Activated CD8-positive, alpha-beta T cell treated with anti-CD3 and anti-CD28 coated beads, Interleukin-2, amount 10 ng/mL, durations not matched to agents 7 days and 5 days (primary cell): ENCODE measurements at regions not wholly inside any gene's neighbourhood (a gene's known extent, or its start where the extent isn't known, plus 50 kb on each side); places are given as distances from the start of the nearest gene placed in this dataset.

Experiments used
- ATAC-seq: fragments of 150-1000 bp; cut with Tn5 transposase; one replicate; pipeline ENCODE4 v1.10.0; 2021; ENCODE audit warnings: moderate library complexity
- CTCF ChIA-PET: fragments of 350-600 bp; sonication (Branson Sonifier 250); formaldehyde crosslinking; loops from one replicate; lab custom pipeline; 2021; ENCODE audit warnings: antibody characterized with exemption; lab: Charles Lee
- POLR2A ChIA-PET: fragments of 350-600 bp; sonication (Branson Sonifier 250); formaldehyde crosslinking; loops from one replicate; lab custom pipeline; 2021; ENCODE audit warnings: antibody characterized with exemption; lab: Charles Lee
- DNase-seq: peaks from one replicate; pipeline ENCODE4 v3.0.0-alpha.2; 2020
- H3K27ac Mint-ChIP-seq: one replicate; pipeline ENCODE4 v1.8.0; 2021; ENCODE audit warnings: mild to moderate bottlenecking, mixed read lengths
- H3K27me3 Mint-ChIP-seq: one replicate; pipeline ENCODE4 v1.8.0; 2021; ENCODE audit warnings: low read depth, mixed read lengths
- H3K36me3 Mint-ChIP-seq: one replicate; pipeline ENCODE4 v1.8.0; 2021; ENCODE audit warnings: low read depth, mixed read lengths
- H3K4me1 Mint-ChIP-seq: one replicate; pipeline ENCODE4 v1.8.0; 2021; ENCODE audit warnings: low read depth, mixed read lengths
- H3K4me3 Mint-ChIP-seq: one replicate; pipeline ENCODE4 v1.8.0; 2021; ENCODE audit warnings: mild to moderate bottlenecking, mixed read lengths
- H3K9me3 Mint-ChIP-seq: one replicate; pipeline ENCODE4 v1.8.0; 2022; ENCODE audit warnings: mixed read lengths; ENCODE audit not compliant: insufficient read depth

GRCh38 chr1:234756857-234757256 lies 146.9 kb upstream of the IRF2BP2 start:
- CTCF ChIA-PET, result no interaction called here
- H3K27me3 Mint-ChIP-seq, result peaks cover 7% of the 10 kb centered on the region
- ATAC-seq (no peak), DNase-seq (no peak)
- H3K9me3 Mint-ChIP-seq, result no peaks in the 10 kb centered on the region
- H3K4me1 Mint-ChIP-seq, result peaks cover 40% of the 10 kb centered on the region
- POLR2A ChIA-PET, result interaction anchor here (0.7 to 1.1 kb wide), 3 partner anchors 13 to 170 kb away, joined by 3 read pairs; no protein-coding TSS in a partner anchor
- no peaks in the 10 kb centered on the region for H3K36me3 Mint-ChIP-seq
- peak overlapping the region; percentile 10 for H3K27ac Mint-ChIP-seq
- no peak overlapping the region for H3K4me3 Mint-ChIP-seq

- Mint-ChIP-seq H3K36me3 (no peaks in the 10 kb centered on the region), H3K4me3 (no peak overlapping the region), H3K27ac (peak overlapping the region; percentile 10), H3K27me3 (peaks cover 7% of the 10 kb centered on the region), H3K9me3 (no peaks in the 10 kb centered on the region), H3K4me1 (peaks cover 40% of the 10 kb centered on the region)
- ChIA-PET CTCF (interaction anchor here (2.3 kb wide), 1 partner anchor 328 kb away, joined by 7 read pairs; no protein-coding TSS in a partner anchor), POLR2A (interaction anchor here (1.1 kb wide), 1 partner anchor 13 kb away, joined by 3 read pairs; no protein-coding TSS in a partner anchor)
- peak; percentile 42 for DNase-seq
- peak; percentile 28 for ATAC-seq
Measured at GRCh38 chr1:234756066-234756774, 146.2 kb upstream of the IRF2BP2 start.

- no peaks in the 10 kb centered on the region for H3K36me3 Mint-ChIP-seq
- ATAC-seq (no peak), DNase-seq (no peak)
- H3K9me3 Mint-ChIP-seq, result no peaks in the 10 kb centered on the region
- ChIA-PET POLR2A (no interaction called here), CTCF (interaction anchor here (1.2 to 2.3 kb wide), 2 partner anchors 28 to 328 kb away, joined by 3 to 7 read pairs; no protein-coding TSS in a partner anchor)
- H3K27ac Mint-ChIP-seq, result no peak overlapping the region
- peaks cover 7% of the 10 kb centered on the region for H3K27me3 Mint-ChIP-seq
- no peak overlapping the region for H3K4me3 Mint-ChIP-seq
- H3K4me1 Mint-ChIP-seq, result peaks cover 38% of the 10 kb centered on the region
Measured at GRCh38 chr1:234755449-234755863, 145.5 kb upstream of the IRF2BP2 start.

GRCh38 chr1:234753979-234754378 lies 144.0 kb upstream of the IRF2BP2 start:
- POLR2A ChIA-PET, result no interaction called here
- Mint-ChIP-seq H3K36me3 (no peaks in the 10 kb centered on the region), H3K27ac (no peak overlapping the region), H3K4me1 (peaks cover 23% of the 10 kb centered on the region), H3K27me3 (peaks cover 7% of the 10 kb centered on the region), H3K4me3 (no peak overlapping the region), H3K9me3 (no peaks in the 10 kb centered on the region)
- no peak for DNase-seq
- CTCF ChIA-PET, result interaction anchor here (0.8 to 2.3 kb wide), 3 partner anchors 18 to 330 kb away, joined by 3 to 7 read pairs (median 3); no protein-coding TSS in a partner anchor
- ATAC-seq, result no peak

GRCh38 chr1:234752927-234753326 lies 142.9 kb upstream of the IRF2BP2 start:
- Mint-ChIP-seq H3K9me3 (no peaks in the 10 kb centered on the region), H3K36me3 (no peaks in the 10 kb centered on the region), H3K4me3 (no peak overlapping the region), H3K27ac (no peak overlapping the region), H3K27me3 (peaks cover 9% of the 10 kb centered on the region), H3K4me1 (peaks cover 14% of the 10 kb centered on the region)
- POLR2A ChIA-PET, result no interaction called here
- DNase-seq (no peak), ATAC-seq (no peak)
- CTCF ChIA-PET, result no interaction called here

- Mint-ChIP-seq H3K9me3 (no peaks in the 10 kb centered on the region), H3K27ac (no peak overlapping the region), H3K4me3 (no peak overlapping the region), H3K36me3 (no peaks in the 10 kb centered on the region), H3K4me1 (peaks cover 8% of the 10 kb centered on the region), H3K27me3 (peaks cover 9% of the 10 kb centered on the region)
- ChIA-PET CTCF (interaction anchor here (0.9 kb wide), 1 partner anchor 343 kb away, joined by 3 read pairs; no protein-coding TSS in a partner anchor), POLR2A (no interaction called here)
- ATAC-seq (no peak), DNase-seq (no peak)
Measured at GRCh38 chr1:234751678-234752077, 141.7 kb upstream of the IRF2BP2 start.

- no peak overlapping the region for H3K27ac Mint-ChIP-seq
- POLR2A ChIA-PET, result no interaction called here
Measured at GRCh38 chr1:234750922-234751627, 141.1 kb upstream of the IRF2BP2 start.

GRCh38 chr1:234748713-234749112 lies 138.7 kb upstream of the IRF2BP2 start:
- H3K27ac Mint-ChIP-seq, result no peak overlapping the region
- CTCF ChIA-PET, result no interaction called here
- ATAC-seq, result no peak
- H3K9me3 Mint-ChIP-seq, result no peaks in the 10 kb centered on the region
- no peak overlapping the region for H3K4me3 Mint-ChIP-seq
- no peaks in the 10 kb centered on the region for H3K4me1 Mint-ChIP-seq
- no peak for DNase-seq
- H3K27me3 Mint-ChIP-seq, result peaks cover 11% of the 10 kb centered on the region
- no peaks in the 10 kb centered on the region for H3K36me3 Mint-ChIP-seq
- POLR2A ChIA-PET, result no interaction called here

More at GRCh38 chr1:234750922-234751627, 141.1 kb upstream of the IRF2BP2 start:
- CTCF ChIA-PET, result interaction anchor here (0.9 kb wide), 1 partner anchor 344 kb away, joined by 3 read pairs; no protein-coding TSS in a partner anchor
- Mint-ChIP-seq H3K9me3 (no peaks in the 10 kb centered on the region), H3K36me3 (no peaks in the 10 kb centered on the region), H3K4me3 (no peak overlapping the region), H3K27me3 (peaks cover 8% of the 10 kb centered on the region), H3K4me1 (peaks cover 2% of the 10 kb centered on the region)
- no peak for DNase-seq
- no peak for ATAC-seq

GRCh38 chr1:234748066-234748465 lies 138.1 kb upstream of the IRF2BP2 start:
- ATAC-seq (no peak), DNase-seq (no peak)
- CTCF ChIA-PET, result no interaction called here
- POLR2A ChIA-PET, result no interaction called here
- Mint-ChIP-seq H3K4me1 (no peaks in the 10 kb centered on the region), H3K4me3 (no peak overlapping the region), H3K9me3 (no peaks in the 10 kb centered on the region), H3K27ac (no peak overlapping the region), H3K36me3 (no peaks in the 10 kb centered on the region), H3K27me3 (peaks cover 10% of the 10 kb centered on the region)

GRCh38 chr1:234746798-234747196 lies 136.8 kb upstream of the IRF2BP2 start:
- no peaks in the 10 kb centered on the region for H3K36me3 Mint-ChIP-seq
- no peaks in the 10 kb centered on the region for H3K9me3 Mint-ChIP-seq
- peaks cover 6% of the 10 kb centered on the region for H3K27me3 Mint-ChIP-seq
- H3K4me3 Mint-ChIP-seq, result no peak overlapping the region
- ChIA-PET CTCF (interaction anchor here (0.6 to 0.9 kb wide), 2 partner anchors 93 to 159 kb away, joined by 3 read pairs; no protein-coding TSS in a partner anchor), POLR2A (no interaction called here)
- no peak overlapping the region for H3K27ac Mint-ChIP-seq
- DNase-seq, result no peak
- no peak for ATAC-seq
- H3K4me1 Mint-ChIP-seq, result no peaks in the 10 kb centered on the region

- Mint-ChIP-seq H3K4me3 (no peak overlapping the region), H3K36me3 (no peaks in the 10 kb centered on the region), H3K9me3 (no peaks in the 10 kb centered on the region), H3K27me3 (peaks cover 6% of the 10 kb centered on the region), H3K27ac (no peak overlapping the region), H3K4me1 (no peaks in the 10 kb centered on the region)
- ChIA-PET CTCF (interaction anchor here (0.6 to 1.1 kb wide), 3 partner anchors 22 to 160 kb away, joined by 3 to 4 read pairs (median 3); no protein-coding TSS in a partner anchor), POLR2A (interaction anchor here (1.0 kb wide), 1 partner anchor 97 kb away, joined by 3 read pairs; no protein-coding TSS in a partner anchor)
- DNase-seq, result no peak
- no peak for ATAC-seq
Measured at GRCh38 chr1:234745844-234746797, 136.1 kb upstream of the IRF2BP2 start.
